C4-2B (cell line): ENCODE measurements at regions not wholly inside any gene's neighbourhood (a gene's known extent, or its start where the extent isn't known, plus 50 kb on each side); places are given as distances from the start of the nearest gene placed in this dataset.

ENCODE experiments used
- CTCF ChIP-seq: fragments of 450-650 bp; conservative IDR thresholded peaks from 2 replicates; pipeline ENCODE4 v1.5.1; 2017; ENCODE audit warnings: mild to moderate bottlenecking
- ZFX ChIP-seq: fragments of 450-650 bp; IDR thresholded peaks from 2 replicates; pipeline ENCODE4 v1.6.1; 2017

GRCh38 chr4:35365186-35365585 lies 879.1 kb downstream of the ARAP2 start:
- TF ChIP-seq CTCF (no peak), ZFX (no peak)
